Epithelial cell of esophagus (primary cell): ENCODE measurements at regions not wholly inside any gene's neighbourhood (a gene's known extent, or its start where the extent isn't known, plus 50 kb on each side); places are given as distances from the start of the nearest gene placed in this dataset.

ENCODE experiments used
- DNase-seq: peaks from one replicate; pipeline ENCODE4 v3.0.0; 2010; ENCODE audit warnings: low read depth
- H3K4me3 ChIP-seq: 2 replicates; pipeline ENCODE4 v1.5.1; 2011; ENCODE audit warnings: mild to moderate bottlenecking, low read length, control low read depth
- CTCF ChIP-seq: IDR thresholded peaks from 2 replicates; pipeline ENCODE4 v1.5.1; 2011; ENCODE audit warnings: low read depth, mild to moderate bottlenecking, low read length, control low read depth, inconsistent platforms; ENCODE audit not compliant: insufficient read depth; ENCODE audit errors: missing control alignments

GRCh38 chr13:34627509-34628208, 314.4 kb upstream of the NBEA start:
- no peak for DNase-seq
- H3K4me3 ChIP-seq: no peak overlapping the region
- no peak for TF ChIP-seq CTCF

GRCh38 chr13:34628209-34628682, 313.8 kb upstream of the NBEA start:
- no peak for DNase-seq
- no peak for TF ChIP-seq CTCF
- H3K4me3 ChIP-seq: no peak overlapping the region

- no peak for DNase-seq
- TF ChIP-seq CTCF: no peak
- no peak overlapping the region for H3K4me3 ChIP-seq
Measured at GRCh38 chr13:34634448-34634847, 307.6 kb upstream of the NBEA start.

GRCh38 chr13:34637138-34637537, 304.9 kb upstream of the NBEA start:
- no peak overlapping the region for H3K4me3 ChIP-seq
- no peak for TF ChIP-seq CTCF
- no peak for DNase-seq

GRCh38 chr13:34637636-34638035, 304.4 kb upstream of the NBEA start:
- H3K4me3 ChIP-seq: no peak overlapping the region
- TF ChIP-seq CTCF: no peak
- no peak for DNase-seq

GRCh38 chr13:34638897-34639296, 303.2 kb upstream of the NBEA start:
- DNase-seq: no peak
- TF ChIP-seq CTCF: no peak
- no peak overlapping the region for H3K4me3 ChIP-seq
